Stimulated activated CD4-positive, alpha-beta T cell treated with anti-CD3 and anti-CD28 coated beads, Interleukin-1b, Interleukin-23, amount 100 ng/mL, for 24 hours (primary cell): ENCODE measurements at regions not wholly inside any gene's neighbourhood (a gene's known extent, or its start where the extent isn't known, plus 50 kb on each side); places are given as distances from the start of the nearest gene placed in this dataset.

ENCODE experiments used
- DNase-seq, 4 experiments: peaks; one replicate each; pipeline ENCODE4 v3.0.0-alpha.2; 2020; ENCODE audit warnings: low read depth in 4 of 4, low spot score in 1 of 4

- DNase-seq, result no peak
Observed at GRCh38 chr6:91860541-91861335, 1273.9 kb upstream of the MAP3K7 start.

DNA sequence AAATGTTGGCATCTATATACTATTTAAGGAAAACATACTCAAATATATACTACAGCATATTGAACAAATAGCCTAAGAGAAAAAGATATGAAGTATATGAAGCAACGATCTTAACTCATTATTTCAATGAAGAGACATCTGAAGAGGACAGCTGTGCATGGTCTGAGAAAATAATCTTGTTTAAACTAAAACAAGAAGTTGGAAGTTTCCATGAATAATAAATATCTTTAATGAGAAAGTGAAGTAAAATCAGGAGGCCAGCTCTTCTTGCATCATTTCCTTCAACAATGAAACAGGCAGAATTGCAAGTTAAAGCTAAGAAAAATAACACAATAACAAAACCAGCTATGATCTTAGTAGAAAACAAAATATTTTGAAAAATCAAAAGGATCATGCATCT, 1265.4 kb upstream of the MAP3K7 start:
- DNase-seq, result no peak

DNA sequence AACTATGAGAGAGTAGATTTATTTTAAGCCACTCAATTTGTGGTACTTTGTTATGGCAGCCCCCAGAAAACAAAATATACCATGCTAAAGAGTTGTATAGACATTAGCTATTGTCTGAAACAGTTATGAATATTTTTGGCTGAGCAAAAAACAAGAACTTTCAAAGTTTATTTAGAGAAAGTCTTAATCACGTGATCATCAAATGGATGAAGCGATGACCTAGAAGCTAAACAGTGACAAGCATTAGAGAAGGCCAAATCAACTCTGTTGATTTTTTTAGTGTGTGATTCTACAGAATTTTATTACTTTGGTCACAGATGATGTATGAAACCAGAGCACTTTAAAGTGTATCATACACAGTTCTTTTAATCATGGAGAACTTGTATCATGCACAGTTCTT, 1247.9 kb upstream of the MAP3K7 start:
- DNase-seq, result no peak

GRCh38 chr6:91827151-91827550, 1240.3 kb upstream of the MAP3K7 start:
- DNase-seq, result no peak

GRCh38 chr6:91826128-91826527, 1239.3 kb upstream of the MAP3K7 start:
- no peak for DNase-seq

DNA sequence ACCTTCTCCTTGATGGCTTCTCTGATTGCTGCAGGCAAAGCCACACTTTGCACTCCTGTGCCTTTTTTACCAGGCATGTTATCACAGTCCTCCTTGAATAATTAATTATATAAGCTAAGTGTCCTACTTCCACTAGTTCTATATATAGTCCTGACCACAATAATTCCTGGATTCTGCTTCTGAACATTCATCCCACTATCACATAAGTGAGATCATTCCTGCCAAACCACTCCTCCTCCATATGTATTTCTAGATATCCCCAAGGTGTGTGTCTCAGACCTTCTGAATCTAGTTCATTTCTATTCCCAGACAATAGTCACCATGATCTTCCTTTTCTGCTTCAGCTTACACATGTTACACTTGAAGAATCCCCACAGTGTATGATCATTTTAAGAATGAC, 1237.5 kb upstream of the MAP3K7 start:
- DNase-seq, result no peak

DNA sequence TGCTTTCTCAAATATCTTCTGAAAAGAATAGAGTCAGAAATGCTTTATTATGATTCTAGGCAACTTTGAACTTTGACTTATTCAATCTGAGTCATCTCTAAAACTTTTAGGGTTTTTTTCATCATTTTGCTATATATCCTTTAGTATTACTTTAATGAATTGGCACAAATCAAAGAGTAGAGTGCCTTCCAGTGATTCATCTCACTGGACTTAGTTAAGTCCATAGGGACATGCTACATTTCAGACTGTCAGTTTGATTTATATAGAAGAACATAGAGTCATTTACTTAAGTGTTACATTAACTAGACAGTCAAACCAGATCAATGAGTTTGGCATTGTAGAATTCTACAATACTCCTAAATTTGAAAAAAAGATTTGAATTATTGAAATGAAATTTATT, 1235.7 kb upstream of the MAP3K7 start:
- DNase-seq, result no peak

DNA sequence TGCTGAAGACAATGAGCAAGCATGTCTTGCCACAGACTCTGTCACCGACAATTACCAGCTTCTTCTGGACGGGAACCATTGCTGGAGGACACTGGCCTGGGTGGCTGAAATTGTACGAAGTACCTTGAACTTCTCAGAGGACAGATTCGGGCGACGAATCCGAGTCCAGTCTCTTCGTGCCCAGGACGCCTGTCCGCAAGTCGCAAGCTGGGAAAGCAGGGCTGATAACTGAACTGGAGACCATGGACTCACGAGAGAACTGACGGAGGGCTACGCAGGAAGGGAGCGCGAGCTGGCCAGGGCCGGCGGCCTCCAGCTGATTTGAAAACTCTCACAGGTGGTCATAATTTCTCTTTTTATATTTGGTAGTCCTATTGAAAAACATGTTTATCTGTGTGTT, 1229.5 kb upstream of the MAP3K7 start:
- no peak for DNase-seq

GRCh38 chr6:91813641-91814040, 1226.8 kb upstream of the MAP3K7 start:
- no peak for DNase-seq

- no peak for DNase-seq
Observed at GRCh38 chr6:91812596-91813274, 1225.9 kb upstream of the MAP3K7 start.

GRCh38 chr6:91804981-91805380, 1218.1 kb upstream of the MAP3K7 start:
- DNase-seq, result no peak

DNA sequence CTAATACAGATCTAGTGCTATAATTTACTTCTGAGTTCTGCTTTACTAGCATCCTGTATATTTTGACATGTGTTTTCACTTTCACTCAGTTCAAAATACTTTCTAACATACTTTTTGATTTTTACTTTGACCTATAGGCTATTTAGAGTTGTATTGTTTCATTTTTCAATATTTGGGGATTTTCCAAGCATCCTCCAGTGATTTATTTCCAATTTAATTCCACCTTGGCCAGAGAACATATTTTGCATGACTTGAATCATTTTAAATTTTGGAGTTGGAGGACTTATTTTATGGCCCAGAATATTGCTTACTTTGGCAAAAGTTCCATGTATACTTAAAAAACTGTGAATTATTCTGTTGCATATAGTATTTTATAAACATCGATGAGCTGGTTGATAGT, 1215.6 kb upstream of the MAP3K7 start:
- DNase-seq, result no peak

DNA sequence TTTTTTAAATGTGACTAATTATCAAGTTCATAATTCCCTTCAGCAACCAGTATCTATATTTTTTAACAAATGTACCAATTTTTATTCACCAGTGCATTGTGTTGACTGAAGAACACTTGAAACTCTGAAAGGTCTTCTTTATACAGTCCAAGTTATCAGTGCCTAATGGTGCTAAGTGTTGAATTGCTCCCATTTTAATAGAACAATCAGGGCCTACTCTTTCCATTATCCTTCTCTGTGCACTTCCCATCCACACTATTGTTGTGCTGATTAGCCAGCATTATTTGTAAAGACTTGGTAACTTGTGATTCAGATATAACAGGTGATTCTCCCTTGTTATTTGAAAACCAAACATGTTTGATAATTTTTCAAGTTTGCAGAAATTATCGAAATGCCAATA, 1209.7 kb upstream of the MAP3K7 start:
- no peak for DNase-seq

DNA sequence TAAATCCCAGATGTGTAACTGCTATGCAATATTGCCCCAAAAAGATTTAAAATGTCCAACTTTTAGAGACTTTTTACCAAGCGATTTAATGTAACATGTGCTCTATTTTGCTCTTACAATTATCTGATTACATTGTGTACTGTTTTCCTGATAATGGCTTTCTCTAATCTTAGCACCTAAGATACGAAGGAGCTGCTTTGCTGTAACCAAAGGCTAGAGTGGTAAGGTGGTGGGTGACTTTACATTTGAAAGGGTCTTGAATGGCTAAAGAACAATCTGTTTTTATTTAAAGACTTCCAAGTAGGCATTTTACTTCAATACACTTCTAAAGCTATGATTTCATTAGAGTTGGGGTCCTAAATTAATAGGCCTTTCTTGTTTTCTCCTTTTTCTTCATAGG, 1201.6 kb upstream of the MAP3K7 start:
- no peak for DNase-seq

GRCh38 chr6:91786474-91787184, 1199.8 kb upstream of the MAP3K7 start:
- no peak for DNase-seq

DNA sequence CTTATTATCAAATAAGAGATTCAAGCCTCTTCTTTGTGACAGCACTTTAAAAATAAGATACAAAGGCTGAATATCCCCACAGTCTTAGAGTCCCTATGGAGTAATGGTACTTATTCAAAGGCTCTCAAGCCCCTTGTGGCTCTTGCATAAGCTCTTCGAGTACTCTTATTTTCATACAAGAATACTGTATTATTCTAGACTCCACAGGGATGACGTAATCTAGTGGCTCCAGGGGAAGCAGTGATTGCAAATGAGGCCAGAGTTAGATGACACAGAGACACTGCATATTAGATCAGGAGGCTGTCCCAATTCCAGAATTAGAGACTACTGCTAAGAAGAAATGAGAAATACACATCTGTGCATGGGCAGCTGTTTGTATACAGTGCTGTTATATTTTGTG, 1195.9 kb upstream of the MAP3K7 start:
- DNase-seq, result no peak

GRCh38 chr6:91781946-91782345, 1195.1 kb upstream of the MAP3K7 start:
- no peak for DNase-seq

GRCh38 chr6:91780270-91780669, 1193.4 kb upstream of the MAP3K7 start:
- DNase-seq, result no peak

DNA sequence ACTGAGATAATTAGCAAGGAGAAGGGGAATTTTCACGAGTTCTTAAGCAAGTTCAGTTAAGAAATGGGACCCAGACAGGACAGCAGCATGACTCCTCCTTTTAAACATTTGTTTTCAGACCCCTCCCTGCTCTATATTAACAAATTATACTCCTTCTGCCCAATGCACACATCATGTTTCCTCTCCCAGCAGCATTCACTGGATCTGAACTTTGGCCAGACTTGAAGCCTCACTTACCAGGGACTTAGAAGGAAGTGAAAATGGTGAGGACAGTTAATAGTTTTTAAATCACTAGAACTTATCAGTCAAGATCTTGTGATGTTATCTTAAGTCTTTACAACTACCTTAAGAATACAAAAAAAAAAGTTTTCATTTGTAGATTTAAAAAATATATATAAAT, 1174.7 kb upstream of the MAP3K7 start:
- no peak for DNase-seq

DNA sequence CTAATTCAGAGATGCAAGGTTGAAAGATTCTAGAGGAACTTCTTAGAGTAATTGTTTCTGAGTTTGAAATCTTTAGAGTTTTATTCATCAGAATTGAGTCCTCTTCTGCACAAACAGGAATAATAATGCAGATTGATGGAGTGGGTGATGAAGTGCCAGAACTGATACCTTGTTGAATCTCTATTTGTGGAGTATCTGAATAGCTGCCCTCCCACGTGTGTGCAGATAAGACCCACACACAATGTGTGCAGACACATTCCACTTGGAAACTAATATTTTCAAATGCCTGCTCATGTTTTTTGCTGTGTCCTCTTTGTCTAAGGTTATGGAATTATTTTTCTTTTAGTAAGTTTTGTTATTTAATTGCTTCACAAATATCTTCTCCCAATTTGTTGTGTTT, 1167.8 kb upstream of the MAP3K7 start:
- no peak for DNase-seq

DNA sequence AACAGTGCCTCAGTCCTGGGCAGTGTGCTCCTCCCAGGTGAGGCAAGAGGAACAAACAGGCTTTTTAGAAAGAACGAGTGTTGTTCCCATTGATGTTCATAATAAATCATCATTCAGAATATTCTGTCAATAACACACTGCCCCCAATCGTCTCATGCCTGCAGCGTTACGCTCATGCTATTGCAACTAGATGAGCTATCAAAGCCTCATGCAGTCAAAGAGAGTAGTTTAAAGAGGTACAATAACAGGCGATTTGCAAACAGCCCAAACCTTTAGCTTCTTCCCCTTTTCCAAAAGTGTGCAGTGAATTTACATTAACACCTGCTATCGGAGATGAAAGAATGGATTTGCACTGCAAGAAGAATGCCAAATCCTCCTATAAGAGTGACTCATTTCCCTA, 1164.7 kb upstream of the MAP3K7 start:
- DNase-seq, result no peak

DNA sequence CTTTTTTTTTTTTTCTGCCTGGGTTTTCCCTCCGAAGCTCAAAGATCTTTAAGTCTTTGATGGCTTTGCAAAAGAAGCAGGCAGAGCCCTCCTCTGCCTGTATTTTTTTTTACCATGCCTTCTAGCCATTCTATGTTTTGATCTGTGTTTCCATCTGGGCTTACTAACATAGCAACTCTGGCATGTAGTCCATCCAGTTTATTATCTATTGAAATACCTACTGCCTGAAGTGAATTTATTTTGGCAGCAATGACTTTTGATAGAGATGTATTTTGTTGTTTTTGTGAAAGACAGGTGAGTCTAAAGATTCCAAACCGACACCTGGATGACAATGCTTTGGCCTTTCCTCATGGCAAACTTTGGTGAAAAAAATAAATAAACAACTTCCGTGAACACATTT, 1157.7 kb upstream of the MAP3K7 start:
- DNase-seq, result no peak
